ENCODE measurements at regions not wholly inside any gene's neighbourhood (a gene's known extent, or its start where the extent isn't known, plus 50 kb on each side); places are given as distances from the start of the nearest gene placed in this dataset.

DNA sequence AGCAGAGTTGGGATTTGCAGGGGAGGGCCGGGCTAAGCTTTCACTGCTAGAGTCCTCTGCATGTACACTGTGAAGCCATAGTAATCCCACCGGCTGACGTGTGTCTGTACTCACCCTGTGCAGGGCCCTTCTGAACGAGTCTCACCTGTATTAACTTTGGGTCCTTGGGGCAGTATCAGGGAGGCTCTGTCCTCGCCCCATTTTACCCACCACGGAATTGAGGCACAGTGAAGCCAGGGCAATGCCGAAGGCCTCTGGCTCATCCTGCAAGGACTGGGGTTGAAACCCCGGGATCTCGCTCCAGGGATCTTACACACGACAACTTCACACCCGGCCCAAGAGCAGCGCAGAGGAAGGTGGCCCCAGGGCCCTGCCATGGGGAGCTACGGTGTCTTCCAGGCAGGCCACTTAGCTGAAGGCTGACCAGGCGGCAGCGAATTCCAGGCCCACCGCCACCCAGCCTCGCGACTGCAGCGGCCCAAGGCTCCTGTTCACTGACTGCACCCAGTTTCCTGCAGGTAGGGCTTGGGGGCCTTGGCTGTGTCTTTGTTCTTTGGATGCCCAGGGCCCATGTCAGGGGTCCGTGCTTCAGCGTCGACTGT is 75.5 kb upstream of the ADRA2C start:
- Histone ChIP-seq H3K9me3 (no peaks in the 10 kb centered on the region), H3K27me3 (peaks cover 0 to under 1% of the 10 kb centered on the region in 2 donors), H3K27ac (no peak overlapping the region), H3K4me3 (no peak overlapping the region), H3K36me3 (no peaks in the 10 kb centered on the region), H3K4me1 (no peaks in the 10 kb centered on the region)
- WGBS (ENCODE audit: insufficient coverage, low coverage, low lambda C conversion rate, missing lambda C conversion rate) = 61% methylated on average over 3 of the region's 22 CpGs
- DNase-seq (no peak), ATAC-seq (peak in 1 of 4 donors; percentile 9)
- TF ChIP-seq, protein P1, sequence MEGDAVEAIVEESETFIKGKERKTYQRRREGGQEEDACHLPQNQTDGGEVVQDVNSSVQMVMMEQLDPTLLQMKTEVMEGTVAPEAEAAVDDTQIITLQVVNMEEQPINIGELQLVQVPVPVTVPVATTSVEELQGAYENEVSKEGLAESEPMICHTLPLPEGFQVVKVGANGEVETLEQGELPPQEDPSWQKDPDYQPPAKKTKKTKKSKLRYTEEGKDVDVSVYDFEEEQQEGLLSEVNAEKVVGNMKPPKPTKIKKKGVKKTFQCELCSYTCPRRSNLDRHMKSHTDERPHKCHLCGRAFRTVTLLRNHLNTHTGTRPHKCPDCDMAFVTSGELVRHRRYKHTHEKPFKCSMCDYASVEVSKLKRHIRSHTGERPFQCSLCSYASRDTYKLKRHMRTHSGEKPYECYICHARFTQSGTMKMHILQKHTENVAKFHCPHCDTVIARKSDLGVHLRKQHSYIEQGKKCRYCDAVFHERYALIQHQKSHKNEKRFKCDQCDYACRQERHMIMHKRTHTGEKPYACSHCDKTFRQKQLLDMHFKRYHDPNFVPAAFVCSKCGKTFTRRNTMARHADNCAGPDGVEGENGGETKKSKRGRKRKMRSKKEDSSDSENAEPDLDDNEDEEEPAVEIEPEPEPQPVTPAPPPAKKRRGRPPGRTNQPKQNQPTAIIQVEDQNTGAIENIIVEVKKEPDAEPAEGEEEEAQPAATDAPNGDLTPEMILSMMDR (IDR thresholded peaks at IDR 0.05) = no peak
- TF ChIP-seq POLR2A (IDR thresholded peaks at IDR 0.05) = no peak
- intact Hi-C loops (cut with DNase I) = no loop called here

DNA sequence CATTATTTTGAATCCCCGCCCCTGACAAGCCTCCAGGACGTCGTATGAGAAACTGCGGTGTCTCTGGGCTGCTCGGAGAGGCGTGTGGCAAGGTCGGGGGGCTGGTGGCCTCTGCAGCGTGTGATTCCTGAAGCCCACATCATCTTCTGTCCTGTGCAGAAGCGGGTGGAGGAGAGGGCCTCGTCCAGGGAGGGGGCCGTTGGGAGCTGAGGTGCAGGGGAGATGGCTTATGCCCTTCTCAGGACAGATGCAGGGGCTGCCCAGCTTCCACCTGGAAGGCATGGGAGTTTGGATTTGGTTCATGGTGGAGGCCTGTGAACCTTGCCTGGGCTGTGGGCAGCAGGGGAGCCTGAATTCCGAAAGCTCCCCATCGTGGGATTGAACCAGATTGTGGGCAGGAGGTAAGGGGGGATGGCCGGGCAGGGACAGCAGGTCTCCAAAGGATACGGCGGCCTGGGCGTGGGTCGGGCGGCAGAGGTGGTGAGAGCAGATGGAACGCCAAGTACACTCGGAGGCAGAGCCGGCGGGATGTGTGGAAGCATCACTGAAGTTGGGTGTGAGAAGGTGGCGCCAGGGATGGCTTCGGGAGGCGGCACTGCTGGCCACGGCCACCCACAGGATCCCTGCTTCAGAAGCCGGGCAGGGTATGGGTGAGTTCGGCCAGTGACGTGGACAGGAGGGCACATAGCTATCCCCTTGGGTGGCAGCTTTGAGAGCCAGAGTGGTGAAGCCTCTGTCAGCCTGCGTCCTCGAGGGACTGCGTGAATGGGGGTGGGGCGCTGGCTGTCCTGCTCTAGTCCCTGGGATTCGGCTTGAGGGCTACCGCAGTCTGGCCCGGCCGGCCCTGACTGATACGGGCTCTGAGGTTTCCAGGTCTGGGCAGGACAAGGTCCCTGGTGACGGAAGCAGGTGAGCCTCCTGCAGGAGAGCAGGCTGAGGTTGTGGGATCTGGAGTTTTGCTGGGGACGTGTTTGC is 76.3 kb upstream of the ADRA2C start:
- TF ChIP-seq POLR2A (IDR thresholded peaks at IDR 0.05) = no peak
- TF ChIP-seq, protein P1 (IDR thresholded peaks at IDR 0.05) = no peak
- DNase-seq (peak in 1 of 3 donors; percentile 44), ATAC-seq (peak in 1 of 4 donors; percentile 23)
- H3K27ac ChIP-seq = no peak overlapping the region
- no peak overlapping the region for H3K4me3 ChIP-seq
- no peaks in the 10 kb centered on the region for H3K36me3 ChIP-seq
- H3K9me3 ChIP-seq = no peaks in the 10 kb centered on the region
- H3K4me1 ChIP-seq = no peaks in the 10 kb centered on the region
- H3K27me3 ChIP-seq = no peaks in the 10 kb centered on the region
- 64% methylated on average over 12 of the region's 41 CpGs for WGBS (ENCODE audit: insufficient coverage, low coverage, low lambda C conversion rate, missing lambda C conversion rate)
- intact Hi-C loops (cut with DNase I) = no loop called here

DNA sequence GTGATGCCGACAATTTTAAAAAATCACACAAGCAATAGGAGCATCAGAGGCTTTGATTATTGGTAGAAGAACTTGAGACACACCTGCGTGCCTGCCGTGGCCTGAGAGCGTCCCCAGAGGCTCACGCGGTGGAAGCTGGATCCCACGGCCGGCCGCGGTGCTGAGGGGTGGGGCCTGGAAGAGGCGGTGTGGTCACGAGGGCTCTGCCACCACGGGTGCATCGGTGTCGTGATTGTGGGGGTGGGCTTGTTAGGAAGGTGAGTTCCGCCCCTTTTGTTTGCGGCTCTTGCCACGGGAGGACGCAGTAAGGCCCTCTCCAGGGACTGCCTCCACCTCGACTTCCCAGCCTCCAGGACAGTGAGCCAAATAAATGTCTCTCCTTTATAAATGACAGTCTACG is 77.2 kb upstream of the ADRA2C start:
- H3K9me3 ChIP-seq = no peaks in the 10 kb centered on the region
- no peak overlapping the region for H3K27ac ChIP-seq
- TF ChIP-seq POLR2A (IDR thresholded peaks at IDR 0.05) = no peak
- TF ChIP-seq, protein P1 (IDR thresholded peaks at IDR 0.05) = no peak
- intact Hi-C loops (cut with DNase I) = no loop called here
- H3K4me3 ChIP-seq = no peak overlapping the region
- H3K36me3 ChIP-seq = no peaks in the 10 kb centered on the region
- no peaks in the 10 kb centered on the region for H3K27me3 ChIP-seq
- DNase-seq (peak in 1 of 3 donors; percentile 44), ATAC-seq (no peak)
- WGBS (ENCODE audit: insufficient coverage, low coverage, low lambda C conversion rate, missing lambda C conversion rate) = 50% methylated on average over 5 of the region's 21 CpGs
- H3K4me1 ChIP-seq = no peaks in the 10 kb centered on the region

DNA sequence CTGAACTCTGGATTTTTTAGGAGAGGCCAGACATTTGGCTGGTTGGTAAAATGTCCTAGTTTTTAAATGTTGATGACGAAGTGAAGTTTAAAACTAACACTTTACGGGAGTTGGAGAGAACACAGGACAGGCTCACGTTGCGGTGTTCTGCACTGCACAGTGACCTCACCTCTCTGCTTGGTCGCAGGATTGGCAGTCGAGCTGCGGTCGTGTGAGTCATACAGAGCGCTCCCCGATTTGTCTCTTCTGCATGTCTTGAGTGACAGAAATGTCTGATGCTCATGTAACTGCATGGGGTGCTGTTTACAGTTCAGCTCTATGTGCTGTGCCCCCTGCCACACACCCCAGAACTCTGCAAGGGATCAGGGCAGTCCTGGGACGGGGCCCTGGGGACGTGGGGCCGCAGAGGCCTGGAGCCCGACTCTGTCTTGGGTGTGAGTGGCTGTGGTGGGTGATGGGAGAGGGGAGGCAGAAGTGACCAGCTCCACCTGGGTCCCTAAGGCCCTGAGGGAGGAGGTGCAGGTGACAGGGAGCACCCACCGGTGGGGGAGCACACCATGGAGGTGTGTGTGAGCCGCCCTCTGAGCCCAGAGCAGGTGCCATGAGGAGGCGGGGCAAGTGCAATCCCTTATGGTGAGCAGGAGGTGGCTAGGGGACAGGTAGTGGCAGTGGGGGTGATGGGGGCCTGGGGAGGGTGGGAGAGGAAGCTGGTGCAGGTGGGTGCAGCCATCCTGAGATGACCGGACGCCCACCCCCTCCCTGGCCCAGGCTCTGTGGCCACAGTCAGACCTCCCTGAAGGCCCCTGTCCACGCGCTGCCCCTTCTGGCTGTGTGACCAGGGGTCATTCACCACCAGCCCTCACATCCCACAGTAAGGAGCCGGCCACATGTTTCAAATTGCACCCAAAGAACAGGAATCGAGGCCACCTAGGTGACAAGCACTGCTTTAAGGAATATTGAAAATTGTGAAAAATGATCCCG is 77.9 kb upstream of the ADRA2C start:
- 74% methylated on average over 10 of the region's 24 CpGs for WGBS (ENCODE audit: insufficient coverage, low coverage, low lambda C conversion rate, missing lambda C conversion rate)
- no peaks in the 10 kb centered on the region for H3K4me1 ChIP-seq
- intact Hi-C loops (cut with DNase I) = no loop called here
- H3K27ac ChIP-seq = no peak overlapping the region
- no peaks in the 10 kb centered on the region for H3K27me3 ChIP-seq
- no peak overlapping the region for H3K4me3 ChIP-seq
- TF ChIP-seq, protein P1 (IDR thresholded peaks at IDR 0.05) = no peak
- no peak for TF ChIP-seq POLR2A (IDR thresholded peaks at IDR 0.05)
- H3K36me3 ChIP-seq = no peaks in the 10 kb centered on the region
- peak in 2 of 3 donors; percentile 9 to 31 for DNase-seq
- H3K9me3 ChIP-seq = no peaks in the 10 kb centered on the region
- ATAC-seq = no peak
